ENCODE measurements at regions not wholly inside any gene's neighbourhood (a gene's known extent, or its start where the extent isn't known, plus 50 kb on each side); places are given as distances from the start of the nearest gene placed in this dataset.

GRCh38 chr6:138580040-138580439, 80.7 kb upstream of the NHSL1 start:
- no peak for DNase-seq

GRCh38 chr6:138580801-138581200, 81.5 kb upstream of the NHSL1 start:
- DNase-seq, result no peak

GRCh38 chr6:138582573-138582972, 83.3 kb upstream of the NHSL1 start:
- DNase-seq, result no peak

- DNase-seq, result no peak
Observed at GRCh38 chr6:138586638-138587037, 87.3 kb upstream of the NHSL1 start.

- peak; percentile 73 for DNase-seq
Observed at GRCh38 chr6:138588805-138589434, 89.6 kb upstream of the NHSL1 start.

GRCh38 chr6:138590796-138591709, 91.8 kb upstream of the NHSL1 start:
- DNase-seq, result peak; percentile 58

- DNase-seq, result no peak
Observed at GRCh38 chr6:138592749-138593123, 93.4 kb upstream of the NHSL1 start.

- peak; percentile 56 for DNase-seq
Observed at GRCh38 chr6:138593124-138593877, 94.0 kb upstream of the NHSL1 start.

GRCh38 chr6:138593909-138594757, 94.8 kb upstream of the NHSL1 start:
- no peak for DNase-seq

GRCh38 chr6:138594758-138595140, 95.5 kb upstream of the NHSL1 start:
- no peak for DNase-seq

- DNase-seq, result no peak
Observed at GRCh38 chr6:138596126-138596525, 96.8 kb upstream of the NHSL1 start.

GRCh38 chr6:138596591-138596990, 97.3 kb upstream of the NHSL1 start:
- no peak for DNase-seq

- no peak for DNase-seq
Observed at GRCh38 chr6:138597336-138597735, 98.0 kb upstream of the NHSL1 start.

- DNase-seq, result no peak
Observed at GRCh38 chr6:138598562-138599173, 99.4 kb upstream of the NHSL1 start.

- no peak for DNase-seq
Observed at GRCh38 chr6:138600261-138600660, 101.0 kb upstream of the NHSL1 start.

- DNase-seq, result no peak
Observed at GRCh38 chr6:138600726-138601125, 101.4 kb upstream of the NHSL1 start.

GRCh38 chr6:138601128-138601527, 101.8 kb upstream of the NHSL1 start:
- DNase-seq, result no peak

- DNase-seq, result no peak
Observed at GRCh38 chr6:138605958-138606357, 106.7 kb upstream of the NHSL1 start.

- no peak for DNase-seq
Observed at GRCh38 chr6:138607478-138608433, 108.5 kb upstream of the NHSL1 start.

- DNase-seq, result no peak
Observed at GRCh38 chr6:138608896-138609295, 109.6 kb upstream of the NHSL1 start.

All from hindlimb muscle (tissue), 1 donor.